DLD1 (cell line): ENCODE measurements at regions not wholly inside any gene's neighbourhood (a gene's known extent, or its start where the extent isn't known, plus 50 kb on each side); places are given as distances from the start of the nearest gene placed in this dataset.
"Not testable (repeated sequence)": the region's sequence is repeated elsewhere in the genome, so short reads cannot be mapped to it uniquely, and the experiment has no call there.

Experiments
- in situ Hi-C: cut with HindIII; loops from 2 replicates; pipeline ENCODE4 v1.10.0; 2017; ENCODE audit warnings: low sequenced_read_pairs

DNA sequence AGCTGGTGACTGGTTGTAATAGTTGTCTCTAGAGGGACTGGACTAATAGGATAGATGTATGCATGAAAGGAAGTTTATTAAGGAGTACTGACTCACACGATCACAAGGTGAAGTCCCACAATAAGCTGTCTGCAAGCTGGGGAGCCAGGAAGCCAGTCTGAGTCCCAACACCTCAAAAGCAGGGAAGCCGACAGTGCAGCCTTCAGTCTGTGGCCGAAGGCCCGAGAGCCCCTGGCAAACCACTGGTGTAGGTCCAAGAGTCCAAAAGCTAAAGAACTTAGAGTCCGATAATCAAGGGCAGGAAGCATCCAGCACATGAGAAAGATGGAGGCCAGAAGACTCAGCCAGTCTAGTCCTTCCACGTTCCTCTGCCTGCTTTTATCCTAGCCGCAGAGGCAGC, 372.6 kb downstream of the TCERG1L start:
- in situ Hi-C loops: not testable (repeated sequence)

DNA sequence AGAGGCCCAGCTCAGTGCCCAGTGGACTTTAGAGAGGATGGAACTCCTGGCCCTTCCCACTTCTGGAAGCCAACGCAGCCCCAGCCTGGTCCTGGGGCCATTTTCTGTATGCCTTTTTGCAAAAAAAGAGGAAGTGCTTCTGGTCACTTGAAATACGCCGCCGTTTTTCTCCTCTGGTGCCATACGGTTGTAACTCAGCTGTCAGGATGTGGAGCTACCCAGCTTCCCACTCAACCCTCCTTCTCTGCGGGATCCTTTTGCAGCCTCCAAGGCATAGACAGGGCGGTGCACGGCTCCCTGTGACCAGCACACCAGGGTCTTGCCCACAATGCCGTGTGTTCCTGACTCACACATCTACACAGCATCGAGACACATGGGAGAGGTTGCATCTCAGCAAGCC, 369.6 kb downstream of the TCERG1L start:
- in situ Hi-C loops: no loop called here

DNA sequence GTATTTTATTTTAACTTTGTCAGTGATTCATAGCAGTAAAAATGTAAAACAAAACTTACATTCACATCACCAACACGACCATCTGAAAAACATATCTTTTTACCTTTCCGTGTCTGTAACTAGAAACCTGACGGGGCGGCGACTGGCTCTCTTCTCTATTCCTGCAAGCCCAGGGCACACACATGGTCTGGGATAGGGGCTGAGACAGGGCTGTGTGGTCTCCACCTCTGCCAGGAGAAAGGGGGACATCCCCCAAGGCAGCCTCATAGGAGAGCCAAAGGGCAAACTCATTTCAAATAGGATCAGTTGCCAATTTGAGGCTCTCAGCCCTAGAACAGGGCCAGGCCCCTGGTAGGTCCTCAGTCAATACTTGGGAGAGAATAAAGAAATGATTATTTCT, 359.4 kb downstream of the TCERG1L start:
- in situ Hi-C loops: no loop called here

DNA sequence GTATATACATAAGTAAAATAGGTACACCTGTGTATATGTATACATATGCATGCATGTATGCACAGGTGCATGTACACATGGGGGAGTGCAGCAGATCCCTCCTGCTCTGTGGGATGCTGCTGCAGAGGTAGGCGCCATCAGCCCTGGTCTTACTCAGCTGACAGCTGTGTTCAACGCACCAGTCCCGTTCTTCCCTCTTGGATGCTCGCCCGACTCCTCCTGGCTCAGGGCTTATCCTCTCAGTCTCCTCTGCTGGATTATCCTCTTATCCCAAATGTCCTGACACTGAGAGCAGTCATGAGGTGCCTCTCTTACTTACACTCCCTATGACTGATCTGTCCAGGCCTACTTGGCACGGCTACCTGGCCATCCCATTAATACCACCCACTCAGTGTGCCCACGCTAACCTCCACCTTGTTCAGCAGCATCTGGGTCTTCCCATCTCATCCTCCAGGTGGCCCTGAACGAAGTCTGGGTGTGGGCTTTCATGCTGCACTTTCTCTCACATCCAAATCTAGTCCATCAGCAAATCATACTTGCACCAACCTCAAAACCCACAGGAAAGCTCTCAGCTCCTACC, 357.1 kb downstream of the TCERG1L start:
- in situ Hi-C loops: no loop called here

DNA sequence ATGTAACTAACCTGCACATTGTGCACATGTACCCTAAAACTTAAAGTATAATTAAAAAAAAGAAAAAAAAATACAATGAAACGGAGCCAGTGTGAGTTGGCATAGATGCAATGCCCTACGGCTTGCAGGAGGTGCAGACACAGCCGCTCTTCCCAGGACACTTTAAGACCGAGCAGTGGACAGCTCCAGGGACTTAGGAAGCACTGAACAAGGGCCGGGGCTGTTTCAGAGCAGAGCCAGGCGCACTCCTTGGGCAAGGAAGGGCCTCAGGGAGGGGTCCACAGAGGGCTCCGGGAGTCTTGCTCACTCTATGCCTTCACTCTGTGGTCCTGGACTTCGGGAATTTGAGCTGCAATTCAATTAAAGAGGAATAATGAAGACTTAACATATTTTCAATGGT, 355.3 kb downstream of the TCERG1L start:
- in situ Hi-C loops: no loop called here

DNA sequence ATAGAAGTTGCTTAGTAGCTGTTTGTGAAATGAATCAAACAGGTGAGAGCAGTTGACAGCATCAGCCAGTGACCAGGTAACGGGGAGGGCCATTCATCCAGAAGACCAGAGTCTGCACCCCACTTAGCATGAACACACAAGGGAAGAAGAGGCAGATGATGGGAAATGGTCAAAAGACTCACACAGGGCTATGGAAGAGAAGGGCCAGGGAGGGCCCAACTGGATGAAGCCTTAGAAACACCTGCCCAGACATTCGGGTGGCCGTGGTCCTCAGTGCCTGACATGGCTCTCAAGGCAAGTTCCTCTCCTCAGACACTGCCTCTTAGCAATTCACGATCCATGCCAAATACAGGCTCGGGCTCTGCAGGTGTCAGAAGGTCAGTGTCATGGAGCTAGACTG, 354.1 kb downstream of the TCERG1L start:
- in situ Hi-C loops: no loop called here

DNA sequence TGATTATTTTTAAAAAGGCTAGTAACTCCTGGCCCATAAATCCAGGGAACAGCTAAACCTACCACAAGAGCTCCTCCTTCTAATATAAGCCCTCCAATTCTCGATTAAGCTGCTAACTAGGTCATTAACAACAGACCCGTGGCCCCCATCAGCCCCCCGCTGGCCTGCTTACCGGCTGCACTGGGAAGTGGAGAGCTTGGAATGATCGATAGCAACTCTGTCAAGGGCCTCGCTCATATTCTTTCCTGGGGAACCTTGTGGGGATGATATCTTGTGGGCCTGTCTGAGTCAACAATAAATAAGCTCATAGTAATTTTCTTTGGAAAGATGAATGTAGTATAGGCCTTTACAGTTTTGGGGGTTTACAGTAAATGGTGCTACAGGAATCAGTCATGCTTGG, 353.5 kb downstream of the TCERG1L start:
- in situ Hi-C loops: no loop called here

DNA sequence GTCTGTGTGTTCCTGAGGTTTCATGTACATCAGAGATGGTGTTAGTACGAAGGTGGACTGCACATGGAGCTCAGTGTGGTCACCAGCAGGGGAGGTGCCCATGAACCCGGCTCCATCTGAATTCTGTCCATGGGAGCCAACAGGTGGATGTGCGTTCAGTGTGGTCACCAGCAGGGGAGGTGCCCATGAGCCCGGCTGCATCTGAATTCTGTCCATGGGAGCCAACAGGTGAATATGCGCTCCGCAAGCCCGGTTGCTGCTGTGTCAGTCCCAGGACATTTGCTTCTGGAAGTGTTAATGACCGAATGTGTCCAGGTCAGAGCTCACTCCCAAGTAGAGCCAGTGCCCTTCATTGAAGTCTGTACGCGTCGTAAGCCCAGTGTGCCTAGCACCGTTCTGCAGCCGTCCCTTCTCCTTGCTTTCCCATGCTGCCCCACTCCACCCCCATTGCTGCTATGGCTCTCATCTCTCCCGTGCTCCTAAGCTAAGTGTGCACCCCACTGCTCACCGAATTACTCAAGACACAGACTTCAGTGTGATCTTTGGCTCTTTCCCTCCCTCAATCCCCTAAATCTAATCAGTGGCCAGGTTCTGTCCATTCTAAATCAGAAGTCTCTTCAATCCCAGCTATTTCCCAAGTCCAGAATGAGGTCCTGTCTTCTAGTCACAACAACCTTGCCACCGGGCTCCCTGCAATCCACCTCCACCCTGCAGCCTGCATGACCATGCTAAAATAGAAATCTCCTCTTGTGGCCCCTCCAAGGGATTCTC, 352.4 kb downstream of the TCERG1L start:
- in situ Hi-C loops: no loop called here

DNA sequence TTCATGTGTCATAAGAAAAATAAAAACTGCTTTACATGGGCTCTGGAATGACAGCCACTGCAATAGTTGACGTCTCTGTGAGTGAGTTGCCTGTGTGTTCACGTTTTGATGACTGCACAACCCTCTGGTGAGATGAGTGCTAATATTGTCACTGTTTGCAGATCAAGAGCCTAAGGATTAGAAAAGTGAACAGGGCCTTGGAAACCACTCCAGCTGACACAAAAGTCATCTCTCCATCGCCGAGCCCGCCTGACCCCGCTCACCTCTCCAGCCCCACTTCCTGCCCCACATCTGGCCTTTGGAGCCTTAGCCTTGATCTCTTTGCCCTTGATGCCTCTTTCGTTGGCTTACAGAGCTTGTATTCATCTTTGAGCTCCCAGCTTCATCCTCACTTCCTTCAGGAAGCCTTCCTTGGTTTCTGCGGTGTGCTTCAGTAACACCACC, 351.7 kb downstream of the TCERG1L start:
- in situ Hi-C loops: no loop called here

DNA sequence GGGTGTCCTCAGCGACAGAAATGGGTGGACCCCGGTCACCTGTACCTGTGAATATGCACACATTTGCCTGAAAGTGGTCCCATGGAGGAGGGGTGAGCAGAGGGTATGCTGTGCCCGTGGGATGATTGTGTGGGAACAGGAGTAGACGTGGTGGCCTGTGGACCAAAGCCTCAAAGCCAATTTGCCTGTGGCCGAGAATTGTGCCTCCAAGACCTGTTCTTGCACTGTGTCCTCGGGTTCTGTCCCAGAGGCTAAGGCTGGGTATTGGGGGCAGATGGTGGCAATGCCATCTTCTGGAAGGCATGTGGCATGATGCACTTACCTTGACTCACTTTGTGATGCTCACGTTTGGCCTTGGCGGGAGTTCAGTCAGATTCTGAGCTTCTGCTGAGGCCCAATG, 351.0 kb downstream of the TCERG1L start:
- in situ Hi-C loops: no loop called here

DNA sequence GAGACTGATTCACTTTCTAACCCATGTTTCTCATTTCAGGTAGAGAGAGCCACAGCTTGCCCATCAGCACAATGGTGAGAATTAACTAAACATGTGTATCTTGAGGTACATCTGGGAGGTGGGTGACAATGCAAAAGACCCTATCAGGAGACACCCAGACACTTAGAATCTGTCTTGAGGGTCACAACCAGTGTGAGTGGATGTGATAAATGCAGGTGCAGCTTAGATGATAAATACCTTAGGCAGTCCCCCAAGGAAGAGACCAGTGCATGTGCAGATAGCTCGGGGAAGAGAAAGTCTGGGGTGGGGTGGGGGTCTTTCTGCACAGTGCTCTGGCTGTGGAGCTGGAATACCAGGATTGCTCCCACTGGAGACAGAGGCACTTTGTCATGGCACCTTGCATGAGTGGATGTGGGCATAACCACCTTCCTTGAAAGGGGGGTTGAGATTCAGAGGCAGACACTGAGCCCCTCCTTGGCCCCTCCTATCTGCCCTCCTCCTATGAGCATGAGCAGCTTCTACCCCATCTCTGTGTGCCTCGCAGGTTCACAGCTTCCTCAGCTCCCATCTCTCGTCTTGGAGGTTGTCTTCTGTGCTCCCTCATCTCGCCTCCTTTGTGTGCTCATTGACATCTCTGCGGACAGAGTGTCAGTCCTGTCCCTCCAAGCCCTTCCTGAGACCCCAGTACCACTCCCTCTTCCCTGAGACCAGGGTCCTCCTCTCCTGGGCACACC, 349.8 kb downstream of the TCERG1L start:
- in situ Hi-C loops: no loop called here

DNA sequence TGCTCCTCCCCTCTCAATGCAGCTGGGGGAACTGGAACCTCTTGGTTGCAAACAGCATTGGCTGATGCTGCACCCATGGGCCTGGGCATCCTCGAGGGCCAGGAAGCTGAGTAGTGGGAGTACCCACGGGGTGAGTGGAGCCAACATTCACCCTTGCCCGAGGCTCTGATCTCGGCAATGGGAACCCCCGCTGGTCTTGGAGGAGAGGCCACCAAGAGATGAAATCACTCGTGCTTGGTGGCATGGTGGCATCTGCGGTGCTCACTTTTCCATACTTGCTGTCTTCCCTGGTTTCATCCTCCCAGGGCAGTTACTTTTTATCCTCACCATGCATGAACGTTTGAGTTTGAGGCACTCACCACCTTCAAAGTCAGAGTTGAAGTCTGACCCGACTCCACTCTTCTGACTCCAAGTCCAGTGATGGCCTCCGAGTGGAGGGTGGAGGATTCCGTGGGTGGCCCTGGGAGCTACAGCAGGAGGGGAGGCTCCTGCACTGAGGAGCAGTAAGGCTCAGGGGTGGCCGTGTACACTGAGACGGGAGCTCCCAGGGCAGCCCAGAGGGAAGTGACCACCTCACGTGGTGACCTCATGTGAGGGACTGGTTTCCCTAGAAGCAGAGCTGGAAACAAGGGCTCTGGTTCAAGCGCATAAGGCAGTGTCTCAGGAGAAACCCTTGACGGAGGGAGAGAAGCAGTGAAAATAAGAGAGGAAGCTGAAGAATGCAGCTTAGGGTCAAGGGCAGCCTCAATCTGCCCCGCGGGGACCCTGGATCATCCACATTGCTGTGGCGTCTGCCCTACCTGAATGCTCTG, 349.1 kb downstream of the TCERG1L start:
- in situ Hi-C loops: no loop called here

DNA sequence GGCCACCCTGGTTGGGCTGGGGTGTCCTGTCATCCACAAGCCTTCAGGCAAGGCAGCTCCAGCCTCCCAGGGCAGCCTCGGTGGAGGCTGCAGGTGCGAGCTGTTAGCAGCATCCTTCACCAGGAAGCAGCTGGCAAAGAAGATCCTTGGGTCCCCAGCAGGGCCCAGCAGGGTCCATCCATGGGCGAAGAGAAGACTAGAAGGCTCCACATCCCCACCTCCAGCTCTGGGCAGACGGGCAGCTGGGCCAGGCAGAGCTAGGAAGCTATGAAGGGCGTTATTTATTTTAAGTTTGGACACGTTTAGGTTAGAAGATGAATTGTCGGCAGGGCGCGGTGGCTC, 348.5 kb downstream of the TCERG1L start:
- in situ Hi-C loops: no loop called here

DNA sequence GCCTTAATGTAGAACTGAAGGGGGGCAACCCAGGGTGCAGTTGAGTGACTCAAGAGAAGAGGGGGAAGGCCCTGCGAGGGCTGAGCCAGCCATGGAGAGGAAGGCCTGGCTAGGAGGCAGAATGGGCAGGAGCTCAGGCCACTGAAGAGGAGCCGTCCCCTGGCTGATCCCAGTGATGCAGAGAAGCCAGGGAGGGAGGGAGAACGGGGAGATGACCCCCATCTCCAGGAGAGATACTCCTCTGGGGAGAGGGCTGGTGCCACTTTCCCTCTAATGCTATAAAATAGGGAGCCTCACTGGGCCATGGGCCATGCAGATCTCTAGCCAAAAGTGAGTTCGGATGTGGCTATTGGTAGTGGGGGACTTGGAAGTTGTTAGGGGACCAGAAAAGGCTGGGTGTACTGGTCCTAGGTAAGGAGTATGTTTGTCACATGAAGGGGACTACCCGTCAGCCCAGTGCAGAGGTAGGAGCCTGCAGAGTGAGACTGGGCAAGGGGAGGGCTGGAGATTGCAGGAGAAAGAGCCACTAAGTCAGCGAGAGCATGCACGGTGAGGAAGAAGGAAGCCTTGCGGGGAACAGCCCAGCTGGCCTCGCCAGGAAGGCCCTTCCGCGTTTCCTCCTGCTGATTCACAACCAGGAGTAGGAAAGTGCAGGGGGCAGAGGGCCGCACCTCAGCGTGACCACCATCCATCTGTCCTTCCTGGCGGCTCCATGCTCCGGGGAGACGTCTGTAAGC, 347.6 kb downstream of the TCERG1L start:
- in situ Hi-C loops: no loop called here

DNA sequence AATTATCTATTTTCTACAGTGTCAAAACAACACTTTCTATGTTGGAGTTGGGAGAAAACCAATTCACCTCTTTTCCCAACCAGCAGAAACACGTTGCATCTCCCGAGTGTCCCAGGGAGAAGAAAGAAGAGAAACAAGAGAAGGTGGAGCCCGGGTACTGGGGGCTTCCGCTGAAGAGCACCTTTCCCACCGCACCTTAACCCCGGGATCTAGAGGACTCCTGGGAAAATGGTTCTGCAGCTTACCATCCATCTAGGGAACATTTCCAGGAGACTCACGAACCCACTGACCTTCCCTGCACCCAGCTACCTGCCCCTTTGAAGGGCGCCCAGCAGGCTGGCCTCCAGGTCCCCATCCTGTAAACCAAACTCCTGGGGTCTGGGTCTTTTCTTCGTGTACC, 346.8 kb downstream of the TCERG1L start:
- in situ Hi-C loops: no loop called here

DNA sequence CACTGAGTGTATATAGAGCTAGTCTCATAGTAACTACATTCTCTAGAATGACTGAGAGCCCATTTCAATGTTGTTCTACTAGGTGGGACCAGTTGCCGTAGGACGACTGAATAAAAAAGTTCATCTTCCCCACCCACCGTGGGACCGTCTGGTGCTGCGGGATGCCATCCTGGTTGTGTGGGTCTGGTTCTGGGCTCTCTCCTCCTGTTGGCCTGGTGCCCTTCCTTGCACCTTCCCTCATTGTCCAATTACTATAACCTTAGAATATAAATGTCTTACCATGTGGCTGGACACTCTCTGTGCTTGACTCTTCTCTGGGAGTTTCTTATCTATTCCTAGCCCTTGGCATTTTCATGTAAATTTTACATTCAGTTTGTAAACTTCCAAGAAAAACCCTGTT, 344.4 kb downstream of the TCERG1L start:
- in situ Hi-C loops: no loop called here

DNA sequence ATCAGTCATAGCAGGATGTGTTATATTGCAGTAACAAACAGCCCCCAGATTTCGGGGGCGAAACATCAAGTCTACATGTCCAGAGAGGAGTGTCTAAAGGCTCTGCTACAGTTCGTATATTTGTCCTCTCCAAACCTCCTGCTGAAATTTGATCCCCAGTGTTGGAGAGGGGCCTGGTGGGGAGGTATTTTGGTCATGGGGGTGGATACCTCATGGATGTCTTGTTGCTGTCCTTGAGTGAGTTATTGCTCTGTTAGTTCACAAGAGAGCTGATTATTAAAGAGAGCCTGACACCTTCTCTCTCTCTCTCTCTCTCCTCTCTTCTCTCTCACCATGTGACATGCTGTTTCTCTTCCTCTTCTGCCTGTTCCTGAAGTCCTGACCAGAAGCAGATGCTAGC, 343.7 kb downstream of the TCERG1L start:
- in situ Hi-C loops: no loop called here

DNA sequence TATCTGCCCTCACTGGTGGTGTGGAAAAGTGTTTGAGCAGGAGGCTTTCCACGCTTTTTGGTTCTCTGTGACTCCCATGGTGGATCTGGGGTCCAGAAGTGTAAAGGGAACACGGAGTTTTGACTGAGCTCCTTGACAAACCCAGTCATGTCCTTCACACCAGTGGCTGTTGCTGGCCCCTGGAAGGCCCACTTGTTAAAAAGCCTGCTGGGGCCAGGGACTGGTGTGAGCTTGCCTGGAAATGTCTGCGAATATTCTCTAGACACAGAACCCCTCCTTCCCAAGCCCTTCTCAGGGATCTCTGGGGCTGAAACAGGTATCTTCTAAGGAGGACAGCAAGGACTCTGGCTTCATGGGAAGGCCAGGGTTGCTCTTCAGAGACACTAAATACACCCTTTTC, 343.0 kb downstream of the TCERG1L start:
- in situ Hi-C loops: no loop called here

DNA sequence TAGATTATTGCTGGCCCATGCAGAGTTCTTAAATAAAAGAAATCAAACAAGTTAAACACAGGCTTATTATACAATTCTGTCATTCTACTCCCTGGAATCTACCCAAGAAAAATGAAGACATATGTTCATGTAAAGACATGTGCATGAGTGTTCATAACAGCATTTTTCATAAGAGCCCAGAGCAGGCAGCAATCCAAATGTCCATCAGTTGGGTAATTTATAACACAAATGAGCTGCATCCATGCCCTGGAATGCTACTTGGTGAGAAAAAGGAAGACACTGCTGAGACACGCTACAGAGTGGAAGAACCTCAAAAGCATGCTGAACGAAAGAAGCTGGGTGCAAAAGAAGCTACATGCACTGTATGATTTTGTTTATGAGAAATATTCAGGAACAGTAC, 342.6 kb downstream of the TCERG1L start:
- in situ Hi-C loops: no loop called here

DNA sequence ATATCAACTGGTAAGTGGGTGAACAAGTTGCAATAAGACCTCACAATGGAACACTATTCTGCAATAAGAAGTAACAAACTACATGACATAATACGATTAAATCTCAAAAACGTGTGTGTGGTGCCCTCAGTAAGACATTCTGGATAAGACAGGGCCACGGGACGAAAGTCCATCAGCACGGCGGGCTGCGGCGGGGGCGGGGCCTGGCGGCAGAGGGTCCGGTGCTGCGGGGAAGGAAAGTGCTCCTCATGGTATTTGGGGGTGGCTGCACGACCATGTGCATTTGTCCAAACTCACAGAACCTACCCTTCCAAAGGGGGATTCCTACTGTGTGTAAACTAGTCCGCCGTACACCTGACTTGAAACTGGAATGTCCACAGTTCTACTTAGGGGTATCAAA, 341.8 kb downstream of the TCERG1L start:
- in situ Hi-C loops: no loop called here
